LNCAP (cell line): ENCODE measurements at regions not wholly inside any gene's neighbourhood (a gene's known extent, or its start where the extent isn't known, plus 50 kb on each side); places are given as distances from the start of the nearest gene placed in this dataset.

Source experiments
- TF ChIP-seq, protein P1 (sequence below): fragments of 450-650 bp; IDR thresholded peaks from 2 replicates; pipeline ENCODE4 v1.5.1; 2017; ENCODE audit warnings: mild to moderate bottlenecking

DNA sequence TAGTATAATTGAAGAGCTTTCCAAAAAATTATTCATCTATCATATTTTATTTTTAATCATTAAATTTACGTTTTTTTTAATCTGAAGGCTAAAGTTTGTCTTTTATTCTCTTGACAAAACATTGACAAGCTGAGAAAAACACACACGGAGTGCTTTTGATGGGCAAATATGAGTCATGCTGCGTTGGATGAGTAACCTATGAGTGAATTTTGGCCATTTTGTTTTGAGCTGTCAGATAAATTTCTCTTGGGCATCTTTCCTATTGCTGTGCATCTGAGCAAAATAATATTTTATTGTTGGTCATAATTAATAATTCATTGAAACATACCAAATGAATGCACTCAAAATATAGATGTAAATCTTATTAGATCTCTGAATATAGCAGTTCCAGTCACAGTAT is 1144.1 kb upstream of the ADGRL2 start:
- TF ChIP-seq, protein P1, sequence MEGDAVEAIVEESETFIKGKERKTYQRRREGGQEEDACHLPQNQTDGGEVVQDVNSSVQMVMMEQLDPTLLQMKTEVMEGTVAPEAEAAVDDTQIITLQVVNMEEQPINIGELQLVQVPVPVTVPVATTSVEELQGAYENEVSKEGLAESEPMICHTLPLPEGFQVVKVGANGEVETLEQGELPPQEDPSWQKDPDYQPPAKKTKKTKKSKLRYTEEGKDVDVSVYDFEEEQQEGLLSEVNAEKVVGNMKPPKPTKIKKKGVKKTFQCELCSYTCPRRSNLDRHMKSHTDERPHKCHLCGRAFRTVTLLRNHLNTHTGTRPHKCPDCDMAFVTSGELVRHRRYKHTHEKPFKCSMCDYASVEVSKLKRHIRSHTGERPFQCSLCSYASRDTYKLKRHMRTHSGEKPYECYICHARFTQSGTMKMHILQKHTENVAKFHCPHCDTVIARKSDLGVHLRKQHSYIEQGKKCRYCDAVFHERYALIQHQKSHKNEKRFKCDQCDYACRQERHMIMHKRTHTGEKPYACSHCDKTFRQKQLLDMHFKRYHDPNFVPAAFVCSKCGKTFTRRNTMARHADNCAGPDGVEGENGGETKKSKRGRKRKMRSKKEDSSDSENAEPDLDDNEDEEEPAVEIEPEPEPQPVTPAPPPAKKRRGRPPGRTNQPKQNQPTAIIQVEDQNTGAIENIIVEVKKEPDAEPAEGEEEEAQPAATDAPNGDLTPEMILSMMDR, result no peak

DNA sequence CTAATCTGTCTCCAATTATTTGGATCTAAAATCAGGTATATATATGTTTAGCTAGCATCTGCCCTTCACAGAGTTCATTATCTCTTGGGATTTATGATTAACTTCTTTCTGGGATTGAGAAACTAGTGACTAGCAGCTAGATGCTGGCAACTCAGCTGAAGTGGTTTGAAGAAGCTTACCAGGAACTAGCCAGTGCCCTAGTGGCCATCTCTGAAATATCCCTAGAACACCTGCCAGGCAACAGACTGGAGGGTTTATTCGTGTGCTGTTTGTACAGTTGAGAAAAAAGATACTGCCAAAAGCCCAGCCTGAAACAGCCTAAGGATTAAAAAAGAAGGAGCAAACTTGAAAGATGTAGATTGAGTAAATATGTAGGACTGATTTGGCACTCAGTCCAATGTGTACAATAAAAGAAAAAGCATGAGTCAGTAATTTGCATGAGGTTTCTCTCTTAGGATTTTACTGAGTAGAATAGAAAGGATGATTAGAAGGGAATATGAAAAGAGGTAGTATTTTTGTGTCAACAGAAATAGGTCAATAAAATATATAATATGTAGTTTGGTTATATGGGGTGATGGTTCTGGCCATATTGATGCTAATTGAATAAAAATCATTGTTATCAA is 1144.6 kb upstream of the ADGRL2 start:
- TF ChIP-seq, protein P1, result peak; percentile 75

DNA sequence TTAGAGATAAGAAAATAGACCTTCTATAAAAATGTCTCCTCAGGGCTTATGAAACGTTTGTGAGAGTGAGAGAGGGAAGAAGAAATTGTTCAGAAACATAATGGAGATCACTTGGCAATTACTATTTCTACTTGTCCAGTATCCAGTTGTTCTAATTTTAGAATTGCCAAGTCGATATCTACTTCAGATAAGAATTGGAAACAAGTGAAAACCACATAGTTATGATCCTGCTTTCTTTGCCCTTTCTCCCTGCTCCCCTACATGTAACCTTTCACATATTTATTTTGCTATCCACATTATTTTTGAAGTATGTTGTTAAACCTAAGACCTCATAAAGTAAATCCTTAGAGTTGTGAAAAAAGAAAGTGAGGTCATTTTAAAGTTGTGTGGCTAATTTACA is 1154.7 kb upstream of the ADGRL2 start:
- TF ChIP-seq, protein P1, result no peak

- TF ChIP-seq, protein P1, result no peak
Observed at GRCh38 chr1:80645621-80646020, 1155.1 kb upstream of the ADGRL2 start.

DNA sequence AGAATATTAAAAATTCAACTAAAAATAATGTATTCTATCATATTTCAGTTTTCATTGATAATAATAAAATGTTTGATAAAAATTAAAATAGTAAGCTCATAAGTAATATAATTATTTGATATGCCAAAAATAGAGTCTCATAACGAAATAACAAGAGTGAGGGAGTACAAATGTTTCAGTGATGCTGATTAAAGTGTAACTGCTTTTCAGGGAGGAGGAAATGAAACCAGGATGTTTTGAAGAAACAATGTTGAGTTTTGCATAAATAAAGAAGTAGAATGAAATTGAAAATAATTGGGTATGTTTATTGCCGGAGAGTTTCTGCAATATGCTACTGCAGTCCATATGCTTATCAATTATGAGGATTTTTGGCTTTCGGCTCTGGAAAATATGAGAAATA is 1159.8 kb upstream of the ADGRL2 start:
- TF ChIP-seq, protein P1, result no peak

DNA sequence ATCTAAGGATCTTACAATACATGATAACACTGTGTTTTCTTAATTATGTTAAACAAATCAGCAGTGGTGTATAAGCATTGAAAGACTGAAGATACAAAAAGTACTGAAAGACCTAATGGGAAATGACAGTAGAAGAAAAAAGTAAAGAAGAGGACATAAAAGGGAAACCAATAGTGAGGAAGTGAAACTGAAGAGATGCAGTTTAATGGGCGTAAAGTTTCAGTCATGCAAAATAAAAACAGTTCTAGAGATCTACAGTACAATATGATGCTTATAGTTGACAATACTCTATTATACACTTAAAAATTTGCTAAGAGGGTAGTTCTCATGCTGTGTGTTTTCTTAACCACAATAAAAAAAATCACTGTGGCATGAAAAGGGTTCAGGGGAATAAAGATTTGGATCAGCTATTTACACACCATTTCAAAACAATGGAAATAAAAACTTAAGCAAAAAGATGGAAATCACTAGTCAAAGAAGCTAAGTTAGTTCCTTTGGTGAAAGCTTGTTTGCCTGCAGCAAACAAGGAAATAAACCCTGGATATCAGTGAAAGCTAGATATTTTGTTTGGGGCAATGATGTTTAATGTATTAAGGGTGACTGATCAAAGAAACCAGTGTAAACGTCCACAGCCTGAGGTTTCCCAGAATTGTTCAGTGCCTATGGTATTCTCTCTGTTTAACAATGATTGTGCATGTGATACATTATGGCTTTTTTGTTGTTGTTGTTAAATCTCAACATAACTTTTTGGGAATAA is 1160.8 kb upstream of the ADGRL2 start:
- TF ChIP-seq, protein P1, result no peak

DNA sequence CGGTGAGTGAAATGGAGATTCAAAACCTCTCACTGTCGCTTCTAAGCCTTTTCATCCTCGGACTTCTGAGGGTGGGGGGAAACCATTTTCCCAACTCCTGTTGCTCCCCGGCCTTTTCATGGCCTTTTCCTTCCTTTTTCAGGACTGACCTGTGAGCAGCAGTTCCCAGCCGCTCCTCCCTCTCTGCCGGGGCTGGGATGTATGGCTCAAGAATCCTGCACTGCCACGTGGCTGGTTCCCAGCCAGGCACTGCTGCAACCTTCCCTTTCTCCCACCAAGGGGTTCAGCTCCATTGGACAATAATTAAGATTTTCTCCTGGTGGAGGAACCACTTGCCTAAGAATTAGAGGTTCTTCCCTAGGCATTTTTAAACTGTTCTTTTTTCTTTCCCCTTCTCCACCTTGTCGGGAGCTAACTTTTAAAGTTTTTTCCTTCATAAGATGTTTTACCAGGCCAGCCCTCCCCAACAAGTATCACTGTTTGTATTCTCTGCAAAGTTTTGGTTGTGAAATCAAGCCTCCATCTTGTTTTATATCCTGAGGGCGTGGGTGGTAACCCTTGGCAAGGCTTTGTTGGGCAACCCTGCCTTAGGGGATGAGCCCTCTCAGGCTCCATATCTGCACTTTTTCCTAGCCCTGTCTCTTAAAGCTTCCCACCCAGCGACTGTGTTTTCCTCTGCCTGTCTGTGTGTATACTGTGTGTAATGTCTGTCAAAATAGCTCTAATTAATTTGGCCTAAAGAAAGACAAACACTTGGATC is 1166.6 kb upstream of the ADGRL2 start:
- TF ChIP-seq, protein P1, result no peak
